ENCODE measurements at regions not wholly inside any gene's neighbourhood (a gene's known extent, or its start where the extent isn't known, plus 50 kb on each side); places are given as distances from the start of the nearest gene placed in this dataset.

GRCh38 chr3:150105886-150106612 is 135.4 kb upstream of the PFN2 start:
- ATAC-seq (no peak), DNase-seq (no peak)
- Histone ChIP-seq H3K36me3 (no peaks in the 10 kb centered on the region), H3K4me1 (no peaks in the 10 kb centered on the region), H3K9me3 (peaks cover 7% of the 10 kb centered on the region), H3K27me3 (no peaks in the 10 kb centered on the region), H3K4me3 (no peak overlapping the region), H3K27ac (no peak overlapping the region)
- TF ChIP-seq CTCF (IDR thresholded peaks at IDR 0.05) = no peak
- intact Hi-C loops (cut with DNase I) = no loop called here

- ATAC-seq (no peak), DNase-seq (no peak)
- Histone ChIP-seq H3K4me3 (no peak overlapping the region), H3K9me3 (peaks cover 7% of the 10 kb centered on the region), H3K27ac (no peak overlapping the region), H3K27me3 (no peaks in the 10 kb centered on the region), H3K4me1 (no peaks in the 10 kb centered on the region), H3K36me3 (no peaks in the 10 kb centered on the region)
- TF ChIP-seq CTCF (IDR thresholded peaks at IDR 0.05) = no peak
- intact Hi-C loops (cut with DNase I) = no loop called here
Measured at GRCh38 chr3:150105025-150105424, 134.3 kb upstream of the PFN2 start.

GRCh38 chr3:150104564-150104963 is 133.9 kb upstream of the PFN2 start:
- ATAC-seq = no peak
- intact Hi-C loops (cut with DNase I) = no loop called here

GRCh38 chr3:150101016-150101415 is 130.3 kb upstream of the PFN2 start:
- Histone ChIP-seq H3K4me3 (no peak overlapping the region), H3K27me3 (no peaks in the 10 kb centered on the region), H3K4me1 (no peaks in the 10 kb centered on the region), H3K27ac (no peak overlapping the region), H3K9me3 (peaks cover 7% of the 10 kb centered on the region), H3K36me3 (no peaks in the 10 kb centered on the region)
- no peak for DNase-seq
- TF ChIP-seq CTCF (IDR thresholded peaks at IDR 0.05) = no peak
- intact Hi-C loops (cut with DNase I) = no loop called here
- ATAC-seq = no peak

More at GRCh38 chr3:150104564-150104963, 133.9 kb upstream of the PFN2 start:
- H3K4me1 ChIP-seq = no peaks in the 10 kb centered on the region
- H3K9me3 ChIP-seq = peaks cover 7% of the 10 kb centered on the region
- no peaks in the 10 kb centered on the region for H3K36me3 ChIP-seq
- no peak overlapping the region for H3K27ac ChIP-seq
- no peak for DNase-seq
- no peaks in the 10 kb centered on the region for H3K27me3 ChIP-seq
- no peak overlapping the region for H3K4me3 ChIP-seq
- no peak for TF ChIP-seq CTCF (IDR thresholded peaks at IDR 0.05)

- Histone ChIP-seq H3K36me3 (no peaks in the 10 kb centered on the region), H3K4me3 (no peak overlapping the region), H3K9me3 (peaks cover 7% of the 10 kb centered on the region), H3K27ac (no peak overlapping the region), H3K4me1 (no peaks in the 10 kb centered on the region), H3K27me3 (no peaks in the 10 kb centered on the region)
- no peak for TF ChIP-seq CTCF (IDR thresholded peaks at IDR 0.05)
- intact Hi-C loops (cut with DNase I) = no loop called here
- ATAC-seq = no peak
- no peak for DNase-seq
Measured at GRCh38 chr3:150098621-150099020, 127.9 kb upstream of the PFN2 start.

GRCh38 chr3:150097588-150097890 is 126.8 kb upstream of the PFN2 start:
- no peak for DNase-seq
- no peaks in the 10 kb centered on the region for H3K36me3 ChIP-seq
- H3K4me3 ChIP-seq = no peak overlapping the region
- no peak for ATAC-seq
- peaks cover 7% of the 10 kb centered on the region for H3K9me3 ChIP-seq
- no peak for TF ChIP-seq CTCF (IDR thresholded peaks at IDR 0.05)
- no peaks in the 10 kb centered on the region for H3K4me1 ChIP-seq
- H3K27me3 ChIP-seq = no peaks in the 10 kb centered on the region
- intact Hi-C loops (cut with DNase I) = no loop called here
- H3K27ac ChIP-seq = no peak overlapping the region

All from upper lobe of right lung (tissue), 1 donor.